ENCODE measurements at regions not wholly inside any gene's neighbourhood (a gene's known extent, or its start where the extent isn't known, plus 50 kb on each side); places are given as distances from the start of the nearest gene placed in this dataset.

GRCh38 chr9:117636681-117637080 is 67.5 kb upstream of the TLR4 start:
- TF ChIP-seq CTCF (IDR thresholded peaks at IDR 0.05; ENCODE audit: unreplicated experiment) = no peak
- CTCF ChIA-PET = no interaction called here
- Mint-ChIP-seq H3K27me3 (ENCODE audit: unreplicated experiment) (no peaks in the 10 kb centered on the region), H3K9me3 (ENCODE audit: low read depth, unreplicated experiment) (peaks cover 8% of the 10 kb centered on the region), H3K36me3 (ENCODE audit: insufficient read depth, unreplicated experiment) (no peaks in the 10 kb centered on the region), H3K4me1 (ENCODE audit: low read depth, unreplicated experiment) (no peaks in the 10 kb centered on the region), H3K27ac (ENCODE audit: unreplicated experiment) (no peak overlapping the region), H3K4me3 (ENCODE audit: low read depth, unreplicated experiment) (no peak overlapping the region)
- no TSS peak for BruUV-seq (replicated peaks)
- no peak for DNase-seq
- intact Hi-C loops (cut with micrococcal nuclease; ENCODE audit: unreplicated experiment) = no loop called here

- intact Hi-C loops (cut with micrococcal nuclease; ENCODE audit: unreplicated experiment) = no loop called here
- Mint-ChIP-seq H3K4me1 (ENCODE audit: low read depth, unreplicated experiment) (no peaks in the 10 kb centered on the region), H3K9me3 (ENCODE audit: low read depth, unreplicated experiment) (peaks cover 5% of the 10 kb centered on the region), H3K27me3 (ENCODE audit: unreplicated experiment) (no peaks in the 10 kb centered on the region), H3K4me3 (ENCODE audit: low read depth, unreplicated experiment) (no peak overlapping the region), H3K27ac (ENCODE audit: unreplicated experiment) (no peak overlapping the region), H3K36me3 (ENCODE audit: insufficient read depth, unreplicated experiment) (no peaks in the 10 kb centered on the region)
- no TSS peak for BruUV-seq (replicated peaks)
- no peak for TF ChIP-seq CTCF (IDR thresholded peaks at IDR 0.05; ENCODE audit: unreplicated experiment)
- DNase-seq = no peak
- CTCF ChIA-PET = no interaction called here
Measured at GRCh38 chr9:117625154-117625553, 79.0 kb upstream of the TLR4 start.

GRCh38 chr9:117624106-117624505 is 80.1 kb upstream of the TLR4 start:
- TF ChIP-seq CTCF (IDR thresholded peaks at IDR 0.05; ENCODE audit: unreplicated experiment) = no peak
- Mint-ChIP-seq H3K36me3 (ENCODE audit: insufficient read depth, unreplicated experiment) (no peaks in the 10 kb centered on the region), H3K4me1 (ENCODE audit: low read depth, unreplicated experiment) (no peaks in the 10 kb centered on the region), H3K4me3 (ENCODE audit: low read depth, unreplicated experiment) (no peak overlapping the region), H3K9me3 (ENCODE audit: low read depth, unreplicated experiment) (peaks cover 5% of the 10 kb centered on the region), H3K27ac (ENCODE audit: unreplicated experiment) (no peak overlapping the region), H3K27me3 (ENCODE audit: unreplicated experiment) (no peaks in the 10 kb centered on the region)
- intact Hi-C loops (cut with micrococcal nuclease; ENCODE audit: unreplicated experiment) = no loop called here
- CTCF ChIA-PET = no interaction called here
- BruUV-seq (replicated peaks) = no TSS peak
- no peak for DNase-seq

GRCh38 chr9:117622347-117622746 is 81.9 kb upstream of the TLR4 start:
- no peak overlapping the region for H3K4me3 Mint-ChIP-seq (ENCODE audit: low read depth, unreplicated experiment)
- no peak overlapping the region for H3K27ac Mint-ChIP-seq (ENCODE audit: unreplicated experiment)
- no peaks in the 10 kb centered on the region for H3K4me1 Mint-ChIP-seq (ENCODE audit: low read depth, unreplicated experiment)
- H3K9me3 Mint-ChIP-seq (ENCODE audit: low read depth, unreplicated experiment) = peaks cover 7% of the 10 kb centered on the region
- no peaks in the 10 kb centered on the region for H3K27me3 Mint-ChIP-seq (ENCODE audit: unreplicated experiment)
- BruUV-seq (replicated peaks) = no TSS peak
- CTCF ChIA-PET = no interaction called here
- intact Hi-C loops (cut with micrococcal nuclease; ENCODE audit: unreplicated experiment) = no loop called here
- no peaks in the 10 kb centered on the region for H3K36me3 Mint-ChIP-seq (ENCODE audit: insufficient read depth, unreplicated experiment)
- no peak for TF ChIP-seq CTCF (IDR thresholded peaks at IDR 0.05; ENCODE audit: unreplicated experiment)
- DNase-seq = no peak

GRCh38 chr9:117616431-117616831 is 87.8 kb upstream of the TLR4 start:
- CTCF ChIA-PET = no interaction called here
- intact Hi-C loops (cut with micrococcal nuclease; ENCODE audit: unreplicated experiment) = no loop called here
- Mint-ChIP-seq H3K27ac (ENCODE audit: unreplicated experiment) (no peak overlapping the region), H3K9me3 (ENCODE audit: low read depth, unreplicated experiment) (peaks cover 13% of the 10 kb centered on the region), H3K4me1 (ENCODE audit: low read depth, unreplicated experiment) (no peaks in the 10 kb centered on the region), H3K4me3 (ENCODE audit: low read depth, unreplicated experiment) (no peak overlapping the region), H3K36me3 (ENCODE audit: insufficient read depth, unreplicated experiment) (no peaks in the 10 kb centered on the region), H3K27me3 (ENCODE audit: unreplicated experiment) (no peaks in the 10 kb centered on the region)
- no TSS peak for BruUV-seq (replicated peaks)
- no peak for TF ChIP-seq CTCF (IDR thresholded peaks at IDR 0.05; ENCODE audit: unreplicated experiment)
- DNase-seq = no peak

Data from Calu3 (cell line).